ENCODE measurements at regions not wholly inside any gene's neighbourhood (a gene's known extent, or its start where the extent isn't known, plus 50 kb on each side); places are given as distances from the start of the nearest gene placed in this dataset.

GRCh38 chr12:86724716-86725115, 468.5 kb upstream of the MGAT4C start:
- Histone ChIP-seq H3K4me2 (no peak overlapping the region), H2AFZ (ENCODE audit: low read depth) (no peak overlapping the region), H3K27me3 (ENCODE audit: insufficient read depth, low read depth) (no peaks in the 10 kb centered on the region), H3K9ac (no peak overlapping the region), H3K79me2 (ENCODE audit: insufficient read depth, low read depth) (no peaks in the 10 kb centered on the region), H3K4me1 (ENCODE audit: low read depth, poor library complexity, severe bottlenecking) (no peaks in the 10 kb centered on the region), H3K4me3 (IDR thresholded peaks at IDR 0.05; ENCODE audit: insufficient read depth, low read depth, low read length) (no peak overlapping the region), H4K20me1 (ENCODE audit: insufficient read depth) (no peaks in the 10 kb centered on the region), H3K36me3 (ENCODE audit: insufficient read depth) (no peaks in the 10 kb centered on the region), H3K27ac (no peak overlapping the region)
- no peak for TF ChIP-seq CTCF (conservative IDR thresholded peaks at IDR 0.05; ENCODE audit: low read depth, low read length)

GRCh38 chr12:86723326-86723725, 467.1 kb upstream of the MGAT4C start:
- no peak overlapping the region for H3K27ac ChIP-seq
- H4K20me1 ChIP-seq (ENCODE audit: insufficient read depth): no peaks in the 10 kb centered on the region
- no peaks in the 10 kb centered on the region for H3K27me3 ChIP-seq (ENCODE audit: insufficient read depth, low read depth)
- no peak overlapping the region for H3K9ac ChIP-seq
- H3K79me2 ChIP-seq (ENCODE audit: insufficient read depth, low read depth): no peaks in the 10 kb centered on the region
- H3K4me2 ChIP-seq: no peak overlapping the region
- no peak overlapping the region for H3K4me3 ChIP-seq (IDR thresholded peaks at IDR 0.05; ENCODE audit: insufficient read depth, low read depth, low read length)
- H3K36me3 ChIP-seq (ENCODE audit: insufficient read depth): no peaks in the 10 kb centered on the region
- no peaks in the 10 kb centered on the region for H3K4me1 ChIP-seq (ENCODE audit: low read depth, poor library complexity, severe bottlenecking)
- H2AFZ ChIP-seq (ENCODE audit: low read depth): no peak overlapping the region
- no peak for TF ChIP-seq CTCF (conservative IDR thresholded peaks at IDR 0.05; ENCODE audit: low read depth, low read length)

- Histone ChIP-seq H3K79me2 (ENCODE audit: insufficient read depth, low read depth) (no peaks in the 10 kb centered on the region), H3K27me3 (ENCODE audit: insufficient read depth, low read depth) (no peaks in the 10 kb centered on the region), H3K4me1 (ENCODE audit: low read depth, poor library complexity, severe bottlenecking) (no peaks in the 10 kb centered on the region), H3K4me3 (IDR thresholded peaks at IDR 0.05; ENCODE audit: insufficient read depth, low read depth, low read length) (no peak overlapping the region), H3K27ac (no peak overlapping the region), H2AFZ (ENCODE audit: low read depth) (no peak overlapping the region), H3K4me2 (no peak overlapping the region), H3K36me3 (ENCODE audit: insufficient read depth) (no peaks in the 10 kb centered on the region), H3K9ac (no peak overlapping the region), H4K20me1 (ENCODE audit: insufficient read depth) (no peaks in the 10 kb centered on the region)
- no peak for TF ChIP-seq CTCF (conservative IDR thresholded peaks at IDR 0.05; ENCODE audit: low read depth, low read length)
These were observed 465.7 kb upstream of the MGAT4C start for GRCh38 chr12:86721713-86722397.

GRCh38 chr12:86719381-86719780, 463.2 kb upstream of the MGAT4C start:
- no peak overlapping the region for H2AFZ ChIP-seq (ENCODE audit: low read depth)
- H3K4me3 ChIP-seq (IDR thresholded peaks at IDR 0.05; ENCODE audit: insufficient read depth, low read depth, low read length): no peak overlapping the region
- H3K4me1 ChIP-seq (ENCODE audit: low read depth, poor library complexity, severe bottlenecking): no peaks in the 10 kb centered on the region
- H3K27ac ChIP-seq: no peak overlapping the region
- TF ChIP-seq CTCF (conservative IDR thresholded peaks at IDR 0.05; ENCODE audit: low read depth, low read length): no peak
- H3K4me2 ChIP-seq: no peak overlapping the region
- no peaks in the 10 kb centered on the region for H3K79me2 ChIP-seq (ENCODE audit: insufficient read depth, low read depth)
- no peaks in the 10 kb centered on the region for H3K27me3 ChIP-seq (ENCODE audit: insufficient read depth, low read depth)
- no peaks in the 10 kb centered on the region for H4K20me1 ChIP-seq (ENCODE audit: insufficient read depth)
- no peaks in the 10 kb centered on the region for H3K36me3 ChIP-seq (ENCODE audit: insufficient read depth)
- no peak overlapping the region for H3K9ac ChIP-seq

All from KMS-11 (cell line).